ENCODE measurements at regions not wholly inside any gene's neighbourhood (a gene's known extent, or its start where the extent isn't known, plus 50 kb on each side); places are given as distances from the start of the nearest gene placed in this dataset.
A peak's percentile ranks its signal among the peaks of the same experiment; 100 is the strongest.

GRCh38 chr2:186256540-186256939 lies 229.5 kb upstream of the ZC3H15 start:
- no peaks in the 10 kb centered on the region for H3K9me3 ChIP-seq
- no peak overlapping the region for H3K4me3 ChIP-seq
- H3K36me3 ChIP-seq = no peaks in the 10 kb centered on the region
- TF ChIP-seq CTCF (IDR thresholded peaks at IDR 0.05) (peak; percentile 3 to 25), POLR2A (IDR thresholded peaks at IDR 0.05) (no peak)
- peaks cover 14% of the 10 kb centered on the region for H3K4me1 ChIP-seq
- no peak overlapping the region for H3K27ac ChIP-seq
- WGBS = 5% methylated on average over 1 of the region's 1 CpG
- no peak for DNase-seq (ENCODE audit: low spot score in 2 of 2)
- H3K27me3 ChIP-seq = no peaks in the 10 kb centered on the region

- TF ChIP-seq POLR2A (IDR thresholded peaks at IDR 0.05) (no peak), EP300 (IDR thresholded peaks at IDR 0.05) (no peak), POLR2AphosphoS5 (IDR thresholded peaks at IDR 0.05) (no peak), CTCF (IDR thresholded peaks at IDR 0.05) (no peak)
- no peaks in the 10 kb centered on the region for H3K27me3 ChIP-seq
- DNase-seq (ENCODE audit: low spot score in 2 of 2) = no peak
- 90% methylated on average over 3 of the region's 3 CpGs for WGBS
- no peak overlapping the region for H3K4me3 ChIP-seq
- no peaks in the 10 kb centered on the region for H3K9me3 ChIP-seq
- H3K4me1 ChIP-seq = no peaks in the 10 kb centered on the region
- H3K36me3 ChIP-seq = no peaks in the 10 kb centered on the region
- H3K27ac ChIP-seq = no peak overlapping the region
Observed at GRCh38 chr2:186263673-186264250, 222.3 kb upstream of the ZC3H15 start.

- 81% methylated on average over 2 of the region's 2 CpGs for WGBS
- no peak overlapping the region for H3K4me3 ChIP-seq
- H3K36me3 ChIP-seq = no peaks in the 10 kb centered on the region
- no peak for TF ChIP-seq POLR2AphosphoS5 (IDR thresholded peaks at IDR 0.05)
- no peak for TF ChIP-seq POLR2A (IDR thresholded peaks at IDR 0.05)
- TF ChIP-seq EP300 (IDR thresholded peaks at IDR 0.05) = no peak
- no peak for TF ChIP-seq CTCF (IDR thresholded peaks at IDR 0.05)
- no peaks in the 10 kb centered on the region for H3K4me1 ChIP-seq
- H3K27ac ChIP-seq = no peak overlapping the region
- H3K27me3 ChIP-seq = no peaks in the 10 kb centered on the region
- peaks cover 4% of the 10 kb centered on the region for H3K9me3 ChIP-seq
- DNase-seq (ENCODE audit: low spot score in 2 of 2) = no peak
Observed at GRCh38 chr2:186269536-186269935, 216.5 kb upstream of the ZC3H15 start.

- no peaks in the 10 kb centered on the region for H3K4me1 ChIP-seq
- TF ChIP-seq CTCF (IDR thresholded peaks at IDR 0.05) (no peak), EP300 (IDR thresholded peaks at IDR 0.05) (no peak), POLR2A (IDR thresholded peaks at IDR 0.05) (no peak), POLR2AphosphoS5 (IDR thresholded peaks at IDR 0.05) (no peak)
- no peak overlapping the region for H3K27ac ChIP-seq
- peaks cover 4% of the 10 kb centered on the region for H3K9me3 ChIP-seq
- no peaks in the 10 kb centered on the region for H3K36me3 ChIP-seq
- H3K27me3 ChIP-seq = no peaks in the 10 kb centered on the region
- no peak for DNase-seq (ENCODE audit: low spot score in 2 of 2)
- no peak overlapping the region for H3K4me3 ChIP-seq
Observed at GRCh38 chr2:186273953-186274352, 212.1 kb upstream of the ZC3H15 start.

- Histone ChIP-seq H3K4me3 (no peak overlapping the region), H3K27me3 (no peaks in the 10 kb centered on the region), H3K4me1 (no peaks in the 10 kb centered on the region), H3K27ac (no peak overlapping the region), H3K36me3 (no peaks in the 10 kb centered on the region), H3K9me3 (peaks cover 4% of the 10 kb centered on the region)
- WGBS = 67% methylated on average over 6 of the region's 6 CpGs
- DNase-seq (ENCODE audit: low spot score in 2 of 2) = no peak
- TF ChIP-seq POLR2AphosphoS5 (IDR thresholded peaks at IDR 0.05) (no peak), POLR2A (IDR thresholded peaks at IDR 0.05) (no peak), EP300 (IDR thresholded peaks at IDR 0.05) (no peak), CTCF (IDR thresholded peaks at IDR 0.05) (no peak)
Observed at GRCh38 chr2:186274936-186275575, 211.0 kb upstream of the ZC3H15 start.
